GM13976 (cell line): ENCODE measurements at regions not wholly inside any gene's neighbourhood (a gene's known extent, or its start where the extent isn't known, plus 50 kb on each side); places are given as distances from the start of the nearest gene placed in this dataset.

Experiments
- DNase-seq: peaks from one replicate; pipeline ENCODE4 v3.0.0; 2012; ENCODE audit warnings: low spot score
- in situ Hi-C: fragments of 300-500 bp; cut with MboI; formaldehyde crosslinking; loops from one replicate; pipeline ENCODE4 v1.12.0; 2022; ENCODE audit warnings: low sequenced_read_pairs, mixed read lengths, inconsistent platforms; ENCODE audit not compliant: unreplicated experiment
- TF ChIP-seq, protein P1 (sequence below): IDR thresholded peaks from 2 replicates; pipeline ENCODE4 v1.5.1; 2012; ENCODE audit warnings: borderline replicate concordance, mild to moderate bottlenecking; ENCODE audit not compliant: insufficient read depth; ENCODE audit errors: extremely low read depth, missing control alignments, control extremely low read depth

- TF ChIP-seq, protein P1, sequence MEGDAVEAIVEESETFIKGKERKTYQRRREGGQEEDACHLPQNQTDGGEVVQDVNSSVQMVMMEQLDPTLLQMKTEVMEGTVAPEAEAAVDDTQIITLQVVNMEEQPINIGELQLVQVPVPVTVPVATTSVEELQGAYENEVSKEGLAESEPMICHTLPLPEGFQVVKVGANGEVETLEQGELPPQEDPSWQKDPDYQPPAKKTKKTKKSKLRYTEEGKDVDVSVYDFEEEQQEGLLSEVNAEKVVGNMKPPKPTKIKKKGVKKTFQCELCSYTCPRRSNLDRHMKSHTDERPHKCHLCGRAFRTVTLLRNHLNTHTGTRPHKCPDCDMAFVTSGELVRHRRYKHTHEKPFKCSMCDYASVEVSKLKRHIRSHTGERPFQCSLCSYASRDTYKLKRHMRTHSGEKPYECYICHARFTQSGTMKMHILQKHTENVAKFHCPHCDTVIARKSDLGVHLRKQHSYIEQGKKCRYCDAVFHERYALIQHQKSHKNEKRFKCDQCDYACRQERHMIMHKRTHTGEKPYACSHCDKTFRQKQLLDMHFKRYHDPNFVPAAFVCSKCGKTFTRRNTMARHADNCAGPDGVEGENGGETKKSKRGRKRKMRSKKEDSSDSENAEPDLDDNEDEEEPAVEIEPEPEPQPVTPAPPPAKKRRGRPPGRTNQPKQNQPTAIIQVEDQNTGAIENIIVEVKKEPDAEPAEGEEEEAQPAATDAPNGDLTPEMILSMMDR: no peak
- no peak for DNase-seq
- in situ Hi-C loops: loop anchor here (10.0 kb wide), 1 partner anchor 63 kb away; no protein-coding TSS in a partner anchor
Measured at GRCh38 chr16:59881376-59881775, 1147.3 kb upstream of the GOT2 start.

DNA sequence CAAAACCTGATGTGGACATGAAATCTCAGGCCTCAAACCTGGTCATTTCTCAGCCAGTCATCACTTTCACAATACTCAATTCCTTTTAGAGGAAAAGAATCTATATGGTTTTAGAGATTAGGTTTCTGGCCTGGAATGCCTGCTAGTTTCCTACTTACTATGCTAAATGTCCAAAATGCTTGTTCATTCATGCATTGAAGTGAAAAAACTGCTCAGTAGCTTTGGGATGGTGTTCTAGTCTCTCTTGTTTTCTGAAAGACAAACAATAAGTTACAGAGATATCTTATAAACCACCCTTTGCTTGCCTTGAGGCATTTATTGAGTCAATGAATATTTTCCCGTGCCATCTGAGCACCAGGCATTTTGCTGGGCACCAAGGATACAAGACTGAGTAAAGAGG is 1146.5 kb upstream of the GOT2 start:
- in situ Hi-C loops: loop anchor here (10.0 kb wide), 1 partner anchor 64 kb away; no protein-coding TSS in a partner anchor

DNA sequence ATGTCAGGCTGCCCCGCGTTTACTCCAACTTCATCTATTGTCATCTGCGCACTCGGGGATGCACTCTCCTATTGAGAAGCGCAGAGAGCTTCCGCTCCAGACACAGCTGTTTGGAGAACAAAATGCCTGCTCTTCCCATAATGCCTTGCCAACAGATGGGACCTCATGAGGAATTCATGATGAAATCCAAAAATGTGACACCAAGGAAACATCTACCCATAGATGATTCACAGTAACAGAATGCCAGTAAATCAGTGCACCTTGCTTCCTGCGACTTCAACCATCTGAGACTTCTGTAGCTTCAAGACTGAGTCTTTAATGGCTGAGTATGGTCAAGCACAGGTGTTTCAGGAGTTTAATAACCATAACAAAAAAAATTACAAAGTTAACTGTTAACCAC is 1144.9 kb upstream of the GOT2 start:
- in situ Hi-C loops: no loop called here
- no peak for DNase-seq
- TF ChIP-seq, protein P1: no peak

More for the DNA sequence above, 1146.5 kb upstream of the GOT2 start:
- DNase-seq: no peak
- TF ChIP-seq, protein P1: no peak

DNA sequence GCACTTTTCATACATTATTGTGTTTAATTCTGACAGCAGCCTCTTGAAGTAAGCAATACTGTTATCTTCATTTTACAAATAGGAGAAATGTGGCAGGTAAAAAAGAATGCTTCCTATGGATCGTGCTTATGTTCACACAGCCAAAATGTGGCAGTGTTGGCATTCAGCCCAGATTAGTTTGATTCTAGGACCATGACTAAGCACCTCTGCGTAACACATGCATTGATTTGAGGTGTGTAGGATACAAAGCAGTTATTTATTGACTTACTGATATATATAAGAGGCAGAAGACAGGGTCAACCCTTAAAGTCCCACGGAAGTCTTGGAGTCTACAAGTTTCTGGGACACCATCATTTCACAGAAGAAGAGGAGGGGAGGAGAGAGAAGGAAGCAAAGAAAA is 1144.4 kb upstream of the GOT2 start:
- in situ Hi-C loops: no loop called here
- DNase-seq: no peak
- TF ChIP-seq, protein P1: no peak

- TF ChIP-seq, protein P1: no peak
- in situ Hi-C loops: no loop called here
- DNase-seq: no peak
Measured at GRCh38 chr16:59864981-59865666, 1131.0 kb upstream of the GOT2 start.

DNA sequence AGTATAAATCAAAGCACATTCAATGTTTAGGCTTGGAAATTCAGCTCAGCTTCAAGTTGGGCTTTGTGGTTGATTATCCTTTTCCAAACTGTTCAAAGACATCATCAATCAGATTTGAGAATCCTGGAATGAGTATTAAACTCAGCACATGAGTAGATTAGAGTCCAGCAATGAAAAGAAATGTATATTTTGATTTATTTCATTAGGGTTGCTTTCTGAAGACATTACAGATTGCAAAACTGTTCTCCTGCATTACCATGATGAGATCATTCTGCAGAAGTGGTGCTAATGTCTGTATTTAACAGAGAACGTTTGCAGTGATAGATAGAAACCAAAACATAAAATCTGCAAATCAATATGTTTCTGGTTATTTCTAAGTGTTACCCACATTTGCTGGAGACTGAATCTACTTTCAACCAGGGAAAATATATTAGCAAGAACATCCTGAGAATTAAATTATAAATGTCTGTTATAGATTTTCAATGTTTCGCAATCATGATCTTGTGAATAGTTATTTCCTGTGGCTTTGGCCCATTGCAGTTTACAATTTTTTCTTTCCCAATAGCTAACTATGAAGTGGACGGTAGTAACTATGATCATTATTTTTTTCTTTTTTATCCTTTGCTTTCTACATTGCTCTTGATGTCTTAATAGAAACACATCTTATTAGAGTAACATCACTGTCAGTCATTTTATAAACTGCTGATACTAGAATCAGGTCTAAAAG is 1125.7 kb upstream of the GOT2 start:
- no peak for DNase-seq
- in situ Hi-C loops: no loop called here
- TF ChIP-seq, protein P1: no peak
